Cardiac fibroblast (primary cell): ENCODE measurements at regions not wholly inside any gene's neighbourhood (a gene's known extent, or its start where the extent isn't known, plus 50 kb on each side); places are given as distances from the start of the nearest gene placed in this dataset.
"Not testable (repeated sequence)": the region's sequence is repeated elsewhere in the genome, so short reads cannot be mapped to it uniquely, and the experiment has no call there.

Experiments
- DNase-seq, 2 donors: peaks; one replicate each; pipeline versions ENCODE4 v3.0.0 to v3.0.0-alpha.2; 2010; ENCODE audit warnings: low read depth in 2 of 2
- H3K4me3 ChIP-seq, 2 donors: replicated peaks in 1 of 2; 1 replicate in 1 of 2; 2 replicates in 1 of 2; pipeline ENCODE4 v1.5.1; 2011; ENCODE audit warnings: low read depth in 2 of 2, low read length in 2 of 2, mild to moderate bottlenecking in 2 of 2, moderate library complexity in 1 of 2
- CTCF ChIP-seq: IDR thresholded peaks from one replicate; pipeline ENCODE4 v1.5.1; 2011; ENCODE audit warnings: low read depth, mild to moderate bottlenecking, low read length, inconsistent platforms

- peak in 1 of 2 donors; percentile 51 for DNase-seq
- no peak for TF ChIP-seq CTCF
- H3K4me3 ChIP-seq: no peak overlapping the region
Measured at GRCh38 chr4:26204911-26205370, 115.9 kb upstream of the RBPJ start.

DNA sequence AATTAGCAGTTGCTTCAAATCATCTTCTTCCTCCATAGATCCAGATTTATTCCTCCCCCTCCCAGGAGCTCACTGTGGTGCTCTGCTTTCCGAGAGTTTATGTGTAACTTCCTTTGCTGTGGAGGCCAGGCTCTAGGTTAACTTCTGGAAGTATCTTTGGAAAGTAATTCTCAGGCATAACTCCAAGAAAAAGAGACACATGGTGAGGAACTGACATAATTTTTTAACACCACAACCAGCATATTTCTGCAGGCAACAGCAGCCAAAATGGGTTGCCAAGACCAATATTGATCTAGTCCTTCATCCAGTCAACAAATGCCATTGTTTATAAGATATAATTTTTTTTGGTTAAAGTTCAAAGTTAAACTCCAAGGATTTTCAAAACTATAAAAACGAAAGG, 114.5 kb upstream of the RBPJ start:
- peak; percentile 89 to 91 for DNase-seq
- no peak overlapping the region for H3K4me3 ChIP-seq
- no peak for TF ChIP-seq CTCF

- DNase-seq: no peak
- no peak for TF ChIP-seq CTCF
- no peak overlapping the region for H3K4me3 ChIP-seq
Measured at GRCh38 chr4:26206999-26207398, 113.8 kb upstream of the RBPJ start.

GRCh38 chr4:26207631-26208030, 113.2 kb upstream of the RBPJ start:
- DNase-seq: no peak
- no peak overlapping the region for H3K4me3 ChIP-seq
- TF ChIP-seq CTCF: no peak

DNA sequence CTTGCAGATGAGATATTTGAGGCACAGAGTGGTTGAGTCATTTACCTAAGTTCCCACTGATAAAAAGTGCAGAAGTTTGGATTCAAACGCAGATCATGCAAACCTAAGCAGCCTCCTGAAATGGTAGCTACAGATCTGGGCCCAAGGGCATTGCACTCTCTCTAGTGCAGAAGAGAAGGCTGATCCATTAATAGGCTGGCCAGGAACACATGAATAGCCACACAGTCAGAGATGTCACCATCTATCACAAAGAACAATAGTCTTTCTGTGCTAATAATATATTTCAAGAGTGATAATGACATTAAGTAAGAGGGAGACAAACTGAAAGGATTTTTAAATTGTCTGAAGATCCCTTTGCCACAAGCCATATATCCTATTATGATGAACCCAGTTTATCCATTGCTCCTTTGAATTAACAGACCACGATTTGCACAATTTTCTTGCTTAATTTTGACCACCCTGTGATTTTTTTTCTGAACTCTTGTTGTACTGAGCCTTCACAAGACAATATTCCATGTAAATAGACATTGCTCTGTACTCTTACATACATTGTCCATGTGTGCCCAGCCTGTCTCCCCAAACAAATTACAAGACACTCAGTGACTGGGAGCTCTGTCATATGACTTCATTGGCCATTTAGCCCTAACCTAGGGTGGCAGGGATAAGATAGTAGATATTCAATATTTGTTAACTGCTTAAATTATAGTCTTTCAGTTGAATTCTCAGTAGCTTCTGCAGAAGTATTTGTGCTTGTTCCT, 112.4 kb upstream of the RBPJ start:
- no peak for TF ChIP-seq CTCF
- H3K4me3 ChIP-seq: no peak overlapping the region
- no peak for DNase-seq

- DNase-seq, H3K4me3 ChIP-seq: not testable (repeated sequence)
Measured at GRCh38 chr4:26209378-26209777, 111.4 kb upstream of the RBPJ start.

GRCh38 chr4:26212528-26212927, 108.3 kb upstream of the RBPJ start:
- no peak overlapping the region for H3K4me3 ChIP-seq
- no peak for DNase-seq
- TF ChIP-seq CTCF: no peak
